ENCODE measurements at regions not wholly inside any gene's neighbourhood (a gene's known extent, or its start where the extent isn't known, plus 50 kb on each side); places are given as distances from the start of the nearest gene placed in this dataset.

- no peak for TF ChIP-seq CTCF (IDR thresholded peaks at IDR 0.05)
- H3K4me3 ChIP-seq, result no peak overlapping the region
- no peaks in the 10 kb centered on the region for H3K36me3 ChIP-seq (ENCODE audit: low read depth)
- H3K4me1 ChIP-seq (ENCODE audit: low read depth), result no peaks in the 10 kb centered on the region
- no peak for DNase-seq
- no peak for ATAC-seq
- intact Hi-C loops (cut with DNase I, micrococcal nuclease), result no loop called here
- no peaks in the 10 kb centered on the region for H3K9me3 ChIP-seq
Measured at GRCh38 chr7:142347091-142347490, 89.2 kb upstream of the PRSS58 start.

- Histone ChIP-seq H3K36me3 (ENCODE audit: low read depth) (no peaks in the 10 kb centered on the region), H3K9me3 (no peaks in the 10 kb centered on the region), H3K4me1 (ENCODE audit: low read depth) (no peaks in the 10 kb centered on the region), H3K4me3 (no peak overlapping the region)
- ATAC-seq (peak; percentile 28), DNase-seq (no peak)
- intact Hi-C loops (cut with DNase I, micrococcal nuclease), result no loop called here
- TF ChIP-seq CTCF (IDR thresholded peaks at IDR 0.05), result no peak
Measured at GRCh38 chr7:142345811-142346210, 88.0 kb upstream of the PRSS58 start.

- no peak for TF ChIP-seq CTCF (IDR thresholded peaks at IDR 0.05)
- H3K36me3 ChIP-seq (ENCODE audit: low read depth), result no peaks in the 10 kb centered on the region
- DNase-seq, result no peak
- intact Hi-C loops (cut with DNase I, micrococcal nuclease), result no loop called here
- no peak overlapping the region for H3K4me3 ChIP-seq
- H3K4me1 ChIP-seq (ENCODE audit: low read depth), result no peaks in the 10 kb centered on the region
- H3K9me3 ChIP-seq, result no peaks in the 10 kb centered on the region
- peak; percentile 31 for ATAC-seq
Measured at GRCh38 chr7:142338633-142339501, 81.0 kb upstream of the PRSS58 start.

- ATAC-seq, result no peak
- no peak for TF ChIP-seq CTCF (IDR thresholded peaks at IDR 0.05)
- no peaks in the 10 kb centered on the region for H3K36me3 ChIP-seq (ENCODE audit: low read depth)
- DNase-seq, result no peak
- H3K4me3 ChIP-seq, result no peak overlapping the region
- intact Hi-C loops (cut with DNase I, micrococcal nuclease), result no loop called here
- no peaks in the 10 kb centered on the region for H3K9me3 ChIP-seq
- H3K4me1 ChIP-seq (ENCODE audit: low read depth), result no peaks in the 10 kb centered on the region
Measured at GRCh38 chr7:142337054-142338001, 79.5 kb upstream of the PRSS58 start.

- H3K9me3 ChIP-seq, result no peaks in the 10 kb centered on the region
- no peak for DNase-seq
- no peak overlapping the region for H3K4me3 ChIP-seq
- no peaks in the 10 kb centered on the region for H3K36me3 ChIP-seq (ENCODE audit: low read depth)
- H3K4me1 ChIP-seq (ENCODE audit: low read depth), result no peaks in the 10 kb centered on the region
- TF ChIP-seq CTCF (IDR thresholded peaks at IDR 0.05), result no peak
- intact Hi-C loops (cut with DNase I, micrococcal nuclease), result no loop called here
- ATAC-seq, result no peak
Measured at GRCh38 chr7:142334806-142335205, 76.9 kb upstream of the PRSS58 start.

Data from mucosa of descending colon (tissue), 3 donors.